SK-N-SH (cell line): ENCODE measurements at regions not wholly inside any gene's neighbourhood (a gene's known extent, or its start where the extent isn't known, plus 50 kb on each side); places are given as distances from the start of the nearest gene placed in this dataset.

ENCODE experiments used
- CTCF ChIA-PET: fragments of 300-600, 350-600 bp; formaldehyde crosslinking; extraction: SDS; loops from one replicate; lab custom pipeline; 2021; lab: Yijun Ruan, JAX
- POLR2A ChIA-PET: fragments of 350-600 bp; sonication (Branson Sonifier 250); formaldehyde crosslinking; extraction: SDS; loops from one replicate; lab custom pipeline; 2020; ENCODE audit warnings: antibody characterized with exemption, inconsistent platforms; lab: Yijun Ruan, JAX
- DNase-seq: peaks from one replicate; pipeline ENCODE4 v3.0.0; 2012
- H2AFZ ChIP-seq: fragments of 200-600 bp; sonication (generic); 2 replicates; pipeline ENCODE4 v1.8.1; 2016; ENCODE audit warnings: antibody characterized with exemption, mild to moderate bottlenecking, low read depth
- H3F3A ChIP-seq: fragments of 200-600 bp; sonication (generic); replicated peaks from 2 replicates; pipeline ENCODE3; 2016; ENCODE audit warnings: antibody characterized with exemption, mild to moderate bottlenecking; ENCODE audit not compliant: insufficient read depth
- H3K27ac ChIP-seq, 2 experiments: fragments of 200-500 bp in 1 of 2; fragments of 200-600 bp in 1 of 2; sonication (Bioruptor generic) in 1 of 2; sonication (generic), shearing (Covaris generic) in 1 of 2; 2 replicates each; pipeline versions ENCODE4 v1.5.1 to v1.6.1; 2014 to 2016; ENCODE audit warnings: low read depth in 2 of 2, inconsistent platforms in 1 of 2, low read length in 1 of 2, mild to moderate bottlenecking in 1 of 2, mixed read lengths in 1 of 2
- H3K27me3 ChIP-seq: fragments of 200-600 bp; sonication (generic), shearing (Covaris generic); 2 replicates; pipeline ENCODE4 v1.6.1; 2016; ENCODE audit warnings: mixed run types; ENCODE audit not compliant: insufficient read depth
- H3K36me3 ChIP-seq, 2 experiments: fragments of 200-500 bp in 1 of 2; fragments of 200-600 bp in 1 of 2; sonication (Bioruptor generic) in 1 of 2; sonication (generic) in 1 of 2; replicated peaks in 1 of 2; 2 replicates each; pipeline versions ENCODE3 to v1.5.1; 2014 to 2016; ENCODE audit warnings: low read length in 1 of 2, mild to moderate bottlenecking in 1 of 2; ENCODE audit not compliant: insufficient read depth in 2 of 2, control insufficient read depth in 1 of 2
- H3K4me1 ChIP-seq, 2 experiments: fragments of 200-500 bp in 1 of 2; fragments of 200-600 bp in 1 of 2; sonication (Bioruptor generic) in 1 of 2; sonication (generic), shearing (Covaris generic) in 1 of 2; 2 replicates each; pipeline versions ENCODE4 v1.5.1 to v1.6.1; 2014 to 2016; ENCODE audit warnings: low read depth in 1 of 2, low read length in 1 of 2, mixed run types in 1 of 2; ENCODE audit not compliant: insufficient read depth in 2 of 2, control insufficient read depth in 1 of 2
- H3K4me2 ChIP-seq: fragments of 200-600 bp; sonication (generic), shearing (Covaris generic); 2 replicates; pipeline ENCODE4 v1.6.1; 2017; ENCODE audit warnings: mixed run types
- H3K4me3 ChIP-seq, 2 experiments: fragments of 200-500 bp in 1 of 2; fragments of 200-600 bp in 1 of 2; sonication (Bioruptor generic) in 1 of 2; sonication (generic), shearing (Covaris generic) in 1 of 2; 2 replicates each; pipeline versions ENCODE4 v1.5.1 to v1.8.1; 2014 to 2016; ENCODE audit warnings: low read depth in 2 of 2, inconsistent platforms in 1 of 2, low read length in 1 of 2, mild to moderate bottlenecking in 1 of 2, mixed read lengths in 1 of 2, moderate library complexity in 1 of 2
- H3K79me2 ChIP-seq: fragments of 200-600 bp; sonication (generic); 2 replicates; pipeline ENCODE4 v1.8.1; 2017; ENCODE audit warnings: mild to moderate bottlenecking; ENCODE audit not compliant: insufficient read depth
- H3K9ac ChIP-seq: fragments of 200-600 bp; sonication (generic); 2 replicates; pipeline ENCODE4 v1.6.1; 2017; ENCODE audit warnings: mixed run types
- H3K9me2 ChIP-seq: fragments of 200-600 bp; sonication (generic); 2 replicates; pipeline ENCODE4 v1.6.1; 2017; ENCODE audit warnings: mixed run types
- H3K9me3 ChIP-seq: fragments of 200-600 bp; sonication (generic); 2 replicates; pipeline ENCODE4 v1.6.1; 2017; ENCODE audit warnings: mixed run types, mild to moderate bottlenecking, moderate library complexity
- H4K20me1 ChIP-seq: fragments of 200-600 bp; sonication (generic); 2 replicates; pipeline ENCODE4 v1.6.1; 2017; ENCODE audit warnings: mild to moderate bottlenecking, mixed run types; ENCODE audit not compliant: insufficient read depth
- ELF1 ChIP-seq: IDR thresholded peaks from 2 replicates; pipeline ENCODE4 v1.4.0; 2012
- EZH2phosphoT487 ChIP-seq: fragments of 200-600 bp; sonication (generic); IDR thresholded peaks from 2 replicates; pipeline ENCODE4 v1.6.1; 2017; ENCODE audit warnings: low read depth, mixed run types, mild to moderate bottlenecking, antibody characterized with exemption, moderate library complexity, borderline replicate concordance
- FOXM1 ChIP-seq: IDR thresholded peaks from 2 replicates; pipeline ENCODE4 v1.4.0; 2012; ENCODE audit warnings: low read depth, mild to moderate bottlenecking
- GABPA ChIP-seq: IDR thresholded peaks from 2 replicates; pipeline ENCODE4 v1.4.0; 2012; ENCODE audit warnings: low read depth, mild to moderate bottlenecking
- GATA2 ChIP-seq: sonication (generic); formaldehyde crosslinking; IDR thresholded peaks from 2 replicates; pipeline ENCODE4 v1.5.0; 2020; ENCODE audit warnings: mild to moderate bottlenecking, missing genetic modification reagents
- IRF3 ChIP-seq: fragments of 150-350 bp; IDR thresholded peaks from 2 replicates; pipeline ENCODE4 v1.6.1; 2016; ENCODE audit warnings: mild to moderate bottlenecking, low read depth, low read length
- MEF2A ChIP-seq: IDR thresholded peaks from 2 replicates; pipeline ENCODE4 v1.4.0; 2012; ENCODE audit warnings: low read depth, borderline replicate concordance
- MXI1 ChIP-seq: IDR thresholded peaks from 2 replicates; pipeline ENCODE4 v1.6.1; 2012; ENCODE audit warnings: mild to moderate bottlenecking, low read depth, low read length, improper control_type of control experiment
- POLR2AphosphoS5 ChIP-seq: IDR thresholded peaks from 2 replicates; pipeline ENCODE4 v1.6.1; 2012; ENCODE audit warnings: low read depth, low read length
- RAD21 ChIP-seq: IDR thresholded peaks from 2 replicates; pipeline ENCODE4 v1.6.1; 2012; ENCODE audit warnings: mild to moderate bottlenecking, low read length
- RCOR1 ChIP-seq: fragments of 150-350 bp; IDR thresholded peaks from 2 replicates; pipeline ENCODE4 v1.6.1; 2017; ENCODE audit warnings: antibody characterized with exemption, low read length
- TAF1 ChIP-seq: IDR thresholded peaks from 2 replicates; pipeline ENCODE4 v1.6.1; 2012; ENCODE audit warnings: low read depth, mild to moderate bottlenecking, low read length, moderate library complexity, borderline replicate concordance
- USF2 ChIP-seq: fragments of 150-350 bp; IDR thresholded peaks from 2 replicates; pipeline ENCODE4 v1.6.1; 2017; ENCODE audit warnings: antibody characterized with exemption, low read length, low read depth, borderline replicate concordance
- WGBS: methylation state at CpG from one replicate; pipeline ENCODE4 v1.1.6; 2017; ENCODE audit warnings: low lambda C conversion rate; 5-methylcytosine and 5-hydroxymethylcytosine counted together
- TF ChIP-seq, protein P1 (sequence below): fragments of 200-600 bp; sonication (generic); IDR thresholded peaks from 2 replicates; pipeline ENCODE4 v1.6.1; 2017; ENCODE audit warnings: antibody characterized with exemption, mild to moderate bottlenecking, moderate library complexity
- TF ChIP-seq, protein P2 (sequence below): IDR thresholded peaks from 2 replicates; pipeline ENCODE4 v1.4.0; 2012; ENCODE audit warnings: low read depth, borderline replicate concordance
- TF ChIP-seq, protein P3 (sequence below): IDR thresholded peaks from 2 replicates; pipeline ENCODE4; 2012
- TF ChIP-seq, protein P4 (sequence below): IDR thresholded peaks from 2 replicates; pipeline ENCODE4 v1.4.0; 2012; ENCODE audit warnings: low read depth, borderline replicate concordance

DNA sequence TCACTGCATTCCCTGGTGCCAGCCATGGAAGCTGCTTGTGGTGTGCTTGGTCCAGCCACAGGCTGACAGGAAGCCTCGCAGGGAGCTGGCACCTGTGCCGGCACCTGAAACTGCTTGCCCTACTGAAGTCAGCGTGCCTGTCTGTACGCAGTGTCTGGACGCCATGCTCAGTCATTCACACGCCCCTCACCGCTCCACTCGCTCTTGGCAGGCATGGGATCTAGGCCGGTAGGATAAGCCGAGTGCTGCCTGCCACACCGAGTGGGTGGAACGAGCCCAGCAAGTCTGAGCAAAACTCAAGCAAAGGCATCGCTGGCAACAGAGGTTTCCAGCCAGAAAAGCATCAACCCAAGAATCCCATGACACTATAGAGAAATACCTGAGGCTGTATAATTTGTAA is 350.6 kb downstream of the CDH11 start:
- no peaks in the 10 kb centered on the region for H3F3A ChIP-seq
- no peak for TF ChIP-seq GATA2 (CRISPR knock-in tag)
- no peak for TF ChIP-seq USF2
- TF ChIP-seq MEF2A = no peak
- TF ChIP-seq GABPA = no peak
- TF ChIP-seq, protein P1, sequence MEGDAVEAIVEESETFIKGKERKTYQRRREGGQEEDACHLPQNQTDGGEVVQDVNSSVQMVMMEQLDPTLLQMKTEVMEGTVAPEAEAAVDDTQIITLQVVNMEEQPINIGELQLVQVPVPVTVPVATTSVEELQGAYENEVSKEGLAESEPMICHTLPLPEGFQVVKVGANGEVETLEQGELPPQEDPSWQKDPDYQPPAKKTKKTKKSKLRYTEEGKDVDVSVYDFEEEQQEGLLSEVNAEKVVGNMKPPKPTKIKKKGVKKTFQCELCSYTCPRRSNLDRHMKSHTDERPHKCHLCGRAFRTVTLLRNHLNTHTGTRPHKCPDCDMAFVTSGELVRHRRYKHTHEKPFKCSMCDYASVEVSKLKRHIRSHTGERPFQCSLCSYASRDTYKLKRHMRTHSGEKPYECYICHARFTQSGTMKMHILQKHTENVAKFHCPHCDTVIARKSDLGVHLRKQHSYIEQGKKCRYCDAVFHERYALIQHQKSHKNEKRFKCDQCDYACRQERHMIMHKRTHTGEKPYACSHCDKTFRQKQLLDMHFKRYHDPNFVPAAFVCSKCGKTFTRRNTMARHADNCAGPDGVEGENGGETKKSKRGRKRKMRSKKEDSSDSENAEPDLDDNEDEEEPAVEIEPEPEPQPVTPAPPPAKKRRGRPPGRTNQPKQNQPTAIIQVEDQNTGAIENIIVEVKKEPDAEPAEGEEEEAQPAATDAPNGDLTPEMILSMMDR = no peak
- TF ChIP-seq TAF1 = no peak
- no peak for TF ChIP-seq ELF1
- no peak for TF ChIP-seq RAD21
- TF ChIP-seq, protein P2, sequence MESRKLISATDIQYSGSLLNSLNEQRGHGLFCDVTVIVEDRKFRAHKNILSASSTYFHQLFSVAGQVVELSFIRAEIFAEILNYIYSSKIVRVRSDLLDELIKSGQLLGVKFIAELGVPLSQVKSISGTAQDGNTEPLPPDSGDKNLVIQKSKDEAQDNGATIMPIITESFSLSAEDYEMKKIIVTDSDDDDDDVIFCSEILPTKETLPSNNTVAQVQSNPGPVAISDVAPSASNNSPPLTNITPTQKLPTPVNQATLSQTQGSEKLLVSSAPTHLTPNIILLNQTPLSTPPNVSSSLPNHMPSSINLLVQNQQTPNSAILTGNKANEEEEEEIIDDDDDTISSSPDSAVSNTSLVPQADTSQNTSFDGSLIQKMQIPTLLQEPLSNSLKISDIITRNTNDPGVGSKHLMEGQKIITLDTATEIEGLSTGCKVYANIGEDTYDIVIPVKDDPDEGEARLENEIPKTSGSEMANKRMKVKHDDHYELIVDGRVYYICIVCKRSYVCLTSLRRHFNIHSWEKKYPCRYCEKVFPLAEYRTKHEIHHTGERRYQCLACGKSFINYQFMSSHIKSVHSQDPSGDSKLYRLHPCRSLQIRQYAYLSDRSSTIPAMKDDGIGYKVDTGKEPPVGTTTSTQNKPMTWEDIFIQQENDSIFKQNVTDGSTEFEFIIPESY = no peak
- no peak for TF ChIP-seq IRF3
- TF ChIP-seq, protein P3, sequence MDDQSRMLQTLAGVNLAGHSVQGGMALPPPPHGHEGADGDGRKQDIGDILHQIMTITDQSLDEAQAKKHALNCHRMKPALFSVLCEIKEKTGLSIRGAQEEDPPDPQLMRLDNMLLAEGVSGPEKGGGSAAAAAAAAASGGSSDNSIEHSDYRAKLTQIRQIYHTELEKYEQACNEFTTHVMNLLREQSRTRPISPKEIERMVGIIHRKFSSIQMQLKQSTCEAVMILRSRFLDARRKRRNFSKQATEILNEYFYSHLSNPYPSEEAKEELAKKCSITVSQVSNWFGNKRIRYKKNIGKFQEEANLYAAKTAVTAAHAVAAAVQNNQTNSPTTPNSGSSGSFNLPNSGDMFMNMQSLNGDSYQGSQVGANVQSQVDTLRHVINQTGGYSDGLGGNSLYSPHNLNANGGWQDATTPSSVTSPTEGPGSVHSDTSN = no peak
- TF ChIP-seq EZH2phosphoT487 = no peak
- TF ChIP-seq MXI1 = no peak
- TF ChIP-seq, protein P4, sequence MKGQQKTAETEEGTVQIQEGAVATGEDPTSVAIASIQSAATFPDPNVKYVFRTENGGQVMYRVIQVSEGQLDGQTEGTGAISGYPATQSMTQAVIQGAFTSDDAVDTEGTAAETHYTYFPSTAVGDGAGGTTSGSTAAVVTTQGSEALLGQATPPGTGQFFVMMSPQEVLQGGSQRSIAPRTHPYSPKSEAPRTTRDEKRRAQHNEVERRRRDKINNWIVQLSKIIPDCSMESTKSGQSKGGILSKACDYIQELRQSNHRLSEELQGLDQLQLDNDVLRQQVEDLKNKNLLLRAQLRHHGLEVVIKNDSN = no peak
- TF ChIP-seq FOXM1 = no peak
- no peak for TF ChIP-seq POLR2AphosphoS5
- TF ChIP-seq RCOR1 = no peak
- 92% methylated on average over 10 of the region's 13 CpGs for WGBS
- POLR2A ChIA-PET = no interaction called here
- no peak overlapping the region for H3K27ac ChIP-seq
- H3K27me3 ChIP-seq = no peaks in the 10 kb centered on the region
- no peaks in the 10 kb centered on the region for H3K9me2 ChIP-seq
- H3K4me3 ChIP-seq = no peak overlapping the region
- no peaks in the 10 kb centered on the region for H3K79me2 ChIP-seq
- no peaks in the 10 kb centered on the region for H3K36me3 ChIP-seq
- no peak overlapping the region for H3K9ac ChIP-seq
- CTCF ChIA-PET = interaction anchor here (0.6 to 1.8 kb wide), 2 partner anchors 9 to 487 kb away, joined by 3 to 7 read pairs; no protein-coding TSS in a partner anchor
- no peak overlapping the region for H2AFZ ChIP-seq
- H3K9me3 ChIP-seq = no peaks in the 10 kb centered on the region
- H3K4me2 ChIP-seq = no peak overlapping the region
- no peak for DNase-seq
- no peaks in the 10 kb centered on the region for H4K20me1 ChIP-seq
- peaks cover 4 to 7% of the 10 kb centered on the region in 2 experiments; a peak in 1 of 4 replicates for H3K4me1 ChIP-seq
